ENCODE measurements at regions not wholly inside any gene's neighbourhood (a gene's known extent, or its start where the extent isn't known, plus 50 kb on each side); places are given as distances from the start of the nearest gene placed in this dataset.

DNA sequence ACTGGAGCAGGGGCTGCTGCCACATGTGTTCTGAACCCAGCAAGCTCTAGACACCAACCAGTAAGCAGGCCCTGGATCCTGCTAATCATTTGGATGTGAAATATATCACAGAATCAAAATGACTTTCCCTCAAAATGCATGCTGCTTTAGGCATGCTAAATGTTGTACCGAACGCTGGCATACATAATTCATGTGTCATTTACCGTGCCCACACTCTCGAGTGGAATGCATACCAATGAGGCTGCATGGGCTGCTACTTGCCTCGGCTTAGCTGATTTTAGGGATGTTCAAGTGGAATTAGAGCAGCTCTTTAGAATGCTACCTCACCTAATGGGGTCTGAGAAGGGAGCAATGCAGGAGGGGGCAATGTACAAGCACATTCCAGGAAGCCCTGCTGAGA lies 509.6 kb upstream of the RAB6C start:
- H3K27ac ChIP-seq (ENCODE audit: low read depth in 2 of 2, low read length in 1 of 2): no peak overlapping the region
- 56 to 66% methylated on average over 5 of the region's 5 CpGs for WGBS, 2 donors
- no peak overlapping the region for H3K4me3 ChIP-seq (ENCODE audit: low read depth in 1 of 2, low read length in 2 of 2)
- H3K4me1 ChIP-seq (ENCODE audit: control insufficient read depth in 2 of 2, insufficient read depth in 2 of 2, low read length in 1 of 2): peaks cover 0 to 3% of the 10 kb centered on the region in 2 donors
- H3K9me3 ChIP-seq (ENCODE audit: control insufficient read depth in 2 of 2, insufficient read depth in 1 of 2, low read depth in 1 of 2, low read length in 1 of 2): no peaks in the 10 kb centered on the region
- H3K27me3 ChIP-seq (ENCODE audit: control insufficient read depth in 1 of 2, insufficient read depth in 2 of 2, low read length in 2 of 2): no peaks in the 10 kb centered on the region
- no peaks in the 10 kb centered on the region for H3K36me3 ChIP-seq (ENCODE audit: control insufficient read depth in 2 of 2, insufficient read depth in 2 of 2, low read length in 1 of 2)

- no peaks in the 10 kb centered on the region for H3K9me3 ChIP-seq (ENCODE audit: control insufficient read depth in 2 of 2, insufficient read depth in 1 of 2, low read depth in 1 of 2, low read length in 1 of 2)
- H3K27me3 ChIP-seq (ENCODE audit: control insufficient read depth in 1 of 2, insufficient read depth in 2 of 2, low read length in 2 of 2): no peaks in the 10 kb centered on the region
- H3K36me3 ChIP-seq (ENCODE audit: control insufficient read depth in 2 of 2, insufficient read depth in 2 of 2, low read length in 1 of 2): no peaks in the 10 kb centered on the region
- WGBS, 2 donors: 74 to 76% methylated on average over 3 of the region's 3 CpGs
- no peak overlapping the region for H3K27ac ChIP-seq (ENCODE audit: low read depth in 2 of 2, low read length in 1 of 2)
- no peak overlapping the region for H3K4me3 ChIP-seq (ENCODE audit: low read depth in 1 of 2, low read length in 2 of 2)
- H3K4me1 ChIP-seq (ENCODE audit: control insufficient read depth in 2 of 2, insufficient read depth in 2 of 2, low read length in 1 of 2): no peaks in the 10 kb centered on the region
Observed at GRCh38 chr2:129478902-129479517, 500.5 kb upstream of the RAB6C start.

GRCh38 chr2:129479892-129480291 lies 499.6 kb upstream of the RAB6C start:
- no peaks in the 10 kb centered on the region for H3K4me1 ChIP-seq (ENCODE audit: control insufficient read depth in 2 of 2, insufficient read depth in 2 of 2, low read length in 1 of 2)
- H3K9me3 ChIP-seq (ENCODE audit: control insufficient read depth in 2 of 2, insufficient read depth in 1 of 2, low read depth in 1 of 2, low read length in 1 of 2): no peaks in the 10 kb centered on the region
- 77 to 81% methylated on average over 7 of the region's 7 CpGs for WGBS, 2 donors
- H3K27ac ChIP-seq (ENCODE audit: low read depth in 2 of 2, low read length in 1 of 2): no peak overlapping the region
- H3K36me3 ChIP-seq (ENCODE audit: control insufficient read depth in 2 of 2, insufficient read depth in 2 of 2, low read length in 1 of 2): no peaks in the 10 kb centered on the region
- H3K4me3 ChIP-seq (ENCODE audit: low read depth in 1 of 2, low read length in 2 of 2): no peak overlapping the region
- H3K27me3 ChIP-seq (ENCODE audit: control insufficient read depth in 1 of 2, insufficient read depth in 2 of 2, low read length in 2 of 2): no peaks in the 10 kb centered on the region

- Histone ChIP-seq H3K4me1 (ENCODE audit: control insufficient read depth in 2 of 2, insufficient read depth in 2 of 2, low read length in 1 of 2) (no peaks in the 10 kb centered on the region), H3K4me3 (ENCODE audit: low read depth in 1 of 2, low read length in 2 of 2) (no peak overlapping the region), H3K36me3 (ENCODE audit: control insufficient read depth in 2 of 2, insufficient read depth in 2 of 2, low read length in 1 of 2) (no peaks in the 10 kb centered on the region), H3K9me3 (ENCODE audit: control insufficient read depth in 2 of 2, insufficient read depth in 1 of 2, low read depth in 1 of 2, low read length in 1 of 2) (no peaks in the 10 kb centered on the region), H3K27me3 (ENCODE audit: control insufficient read depth in 1 of 2, insufficient read depth in 2 of 2, low read length in 2 of 2) (no peaks in the 10 kb centered on the region), H3K27ac (ENCODE audit: low read depth in 2 of 2, low read length in 1 of 2) (no peak overlapping the region)
- 74 to 78% methylated on average over 3 of the region's 3 CpGs for WGBS, 2 donors
Observed at GRCh38 chr2:129480790-129481189, 498.7 kb upstream of the RAB6C start.

DNA sequence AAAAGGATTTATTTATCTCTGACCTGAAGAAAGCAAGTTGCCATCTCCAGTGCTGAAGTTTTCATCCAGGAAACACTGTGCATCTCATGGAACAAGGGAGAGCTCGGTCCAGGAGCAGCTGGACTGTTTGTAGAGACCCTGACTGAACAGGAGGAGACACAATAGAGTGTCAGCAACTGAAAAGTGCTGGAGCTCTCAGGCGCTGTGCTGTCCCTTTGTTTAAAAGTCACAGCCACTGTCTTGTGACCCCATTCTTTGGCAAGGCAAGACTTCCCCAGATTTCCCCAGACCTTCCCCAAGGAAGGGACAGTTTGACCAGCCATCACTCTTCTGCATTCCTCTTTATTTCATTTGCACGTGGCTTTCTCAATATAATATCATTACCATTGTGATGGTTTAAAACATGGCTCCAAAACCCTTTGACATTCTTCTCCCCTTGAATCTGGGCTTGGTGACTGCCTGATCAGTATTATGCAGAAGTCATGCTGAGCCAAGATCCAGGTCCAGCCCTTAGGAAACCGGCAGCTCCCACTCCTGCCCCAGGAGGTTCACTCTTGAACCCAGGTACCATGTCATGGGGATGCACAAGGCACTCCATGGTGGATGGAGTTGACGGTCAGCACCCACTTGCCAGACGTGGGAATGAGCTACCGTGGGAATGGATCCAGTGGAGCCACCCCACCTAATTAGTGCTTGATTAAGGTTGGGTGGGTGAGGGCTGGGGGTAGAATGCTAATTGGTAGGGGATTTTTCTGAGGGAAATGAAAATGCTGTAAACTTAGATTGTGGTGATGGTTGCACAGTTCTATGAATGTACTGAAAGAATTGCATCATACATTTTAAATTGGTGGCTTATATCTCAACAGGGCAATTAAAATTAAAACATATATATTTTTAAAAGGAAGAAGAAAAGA lies 497.9 kb upstream of the RAB6C start:
- Histone ChIP-seq H3K27ac (ENCODE audit: low read depth in 2 of 2, low read length in 1 of 2) (no peak overlapping the region), H3K27me3 (ENCODE audit: control insufficient read depth in 1 of 2, insufficient read depth in 2 of 2, low read length in 2 of 2) (no peaks in the 10 kb centered on the region), H3K4me3 (ENCODE audit: low read depth in 1 of 2, low read length in 2 of 2) (no peak overlapping the region), H3K4me1 (ENCODE audit: control insufficient read depth in 2 of 2, insufficient read depth in 2 of 2, low read length in 1 of 2) (no peaks in the 10 kb centered on the region), H3K9me3 (ENCODE audit: control insufficient read depth in 2 of 2, insufficient read depth in 1 of 2, low read depth in 1 of 2, low read length in 1 of 2) (no peaks in the 10 kb centered on the region), H3K36me3 (ENCODE audit: control insufficient read depth in 2 of 2, insufficient read depth in 2 of 2, low read length in 1 of 2) (no peaks in the 10 kb centered on the region)
- 76 to 83% methylated on average over 7 of the region's 7 CpGs for WGBS, 2 donors

DNA sequence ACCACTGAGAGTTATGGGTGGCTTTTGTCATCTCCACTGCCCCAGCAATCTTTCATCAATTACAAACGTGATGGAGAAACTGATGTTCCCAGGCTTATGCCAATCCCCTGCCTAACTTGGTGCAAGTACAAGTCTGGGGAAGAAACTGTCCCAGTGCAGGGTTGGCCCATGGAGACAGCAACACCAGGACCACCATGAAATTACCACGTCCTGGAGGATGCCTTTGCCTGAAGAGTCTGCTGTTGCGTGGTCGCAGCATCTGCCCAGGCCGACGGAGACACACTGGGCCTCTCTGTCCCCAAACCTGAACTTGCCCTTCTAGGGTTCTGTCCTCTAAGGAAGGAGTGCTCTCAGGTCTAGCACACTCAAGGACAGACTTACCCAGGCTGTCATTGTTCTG lies 496.8 kb upstream of the RAB6C start:
- no peaks in the 10 kb centered on the region for H3K36me3 ChIP-seq (ENCODE audit: control insufficient read depth in 2 of 2, insufficient read depth in 2 of 2, low read length in 1 of 2)
- WGBS, 2 donors: 90 to 94% methylated on average over 6 of the region's 6 CpGs
- H3K4me3 ChIP-seq (ENCODE audit: low read depth in 1 of 2, low read length in 2 of 2): no peak overlapping the region
- no peaks in the 10 kb centered on the region for H3K9me3 ChIP-seq (ENCODE audit: control insufficient read depth in 2 of 2, insufficient read depth in 1 of 2, low read depth in 1 of 2, low read length in 1 of 2)
- no peak overlapping the region for H3K27ac ChIP-seq (ENCODE audit: low read depth in 2 of 2, low read length in 1 of 2)
- H3K27me3 ChIP-seq (ENCODE audit: control insufficient read depth in 1 of 2, insufficient read depth in 2 of 2, low read length in 2 of 2): no peaks in the 10 kb centered on the region
- no peaks in the 10 kb centered on the region for H3K4me1 ChIP-seq (ENCODE audit: control insufficient read depth in 2 of 2, insufficient read depth in 2 of 2, low read length in 1 of 2)

DNA sequence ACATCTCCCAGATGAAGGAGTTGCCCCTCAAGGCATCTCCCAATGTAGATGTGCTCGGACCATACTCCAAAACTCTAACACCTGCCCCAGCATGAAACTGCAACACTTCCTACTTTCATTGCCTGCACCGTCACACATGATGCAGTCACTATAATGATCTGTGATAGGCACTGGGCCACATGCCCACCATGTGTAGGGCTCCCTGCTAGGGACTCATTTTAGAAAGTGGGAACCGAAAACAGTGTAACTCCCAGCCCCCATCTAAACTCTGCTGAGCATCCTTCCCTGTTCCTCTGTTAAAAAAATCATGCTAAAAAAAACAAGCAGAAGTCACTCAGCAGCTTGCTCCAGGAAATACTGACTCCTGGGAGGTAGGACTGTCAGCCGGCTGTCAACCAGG lies 496.1 kb upstream of the RAB6C start:
- Histone ChIP-seq H3K27me3 (ENCODE audit: control insufficient read depth in 1 of 2, insufficient read depth in 2 of 2, low read length in 2 of 2) (no peaks in the 10 kb centered on the region), H3K9me3 (ENCODE audit: control insufficient read depth in 2 of 2, insufficient read depth in 1 of 2, low read depth in 1 of 2, low read length in 1 of 2) (no peaks in the 10 kb centered on the region), H3K4me3 (ENCODE audit: low read depth in 1 of 2, low read length in 2 of 2) (no peak overlapping the region), H3K27ac (ENCODE audit: low read depth in 2 of 2, low read length in 1 of 2) (no peak overlapping the region), H3K36me3 (ENCODE audit: control insufficient read depth in 2 of 2, insufficient read depth in 2 of 2, low read length in 1 of 2) (no peaks in the 10 kb centered on the region), H3K4me1 (ENCODE audit: control insufficient read depth in 2 of 2, insufficient read depth in 2 of 2, low read length in 1 of 2) (no peaks in the 10 kb centered on the region)
- 71 to 74% methylated on average over 4 of the region's 4 CpGs for WGBS, 2 donors

DNA sequence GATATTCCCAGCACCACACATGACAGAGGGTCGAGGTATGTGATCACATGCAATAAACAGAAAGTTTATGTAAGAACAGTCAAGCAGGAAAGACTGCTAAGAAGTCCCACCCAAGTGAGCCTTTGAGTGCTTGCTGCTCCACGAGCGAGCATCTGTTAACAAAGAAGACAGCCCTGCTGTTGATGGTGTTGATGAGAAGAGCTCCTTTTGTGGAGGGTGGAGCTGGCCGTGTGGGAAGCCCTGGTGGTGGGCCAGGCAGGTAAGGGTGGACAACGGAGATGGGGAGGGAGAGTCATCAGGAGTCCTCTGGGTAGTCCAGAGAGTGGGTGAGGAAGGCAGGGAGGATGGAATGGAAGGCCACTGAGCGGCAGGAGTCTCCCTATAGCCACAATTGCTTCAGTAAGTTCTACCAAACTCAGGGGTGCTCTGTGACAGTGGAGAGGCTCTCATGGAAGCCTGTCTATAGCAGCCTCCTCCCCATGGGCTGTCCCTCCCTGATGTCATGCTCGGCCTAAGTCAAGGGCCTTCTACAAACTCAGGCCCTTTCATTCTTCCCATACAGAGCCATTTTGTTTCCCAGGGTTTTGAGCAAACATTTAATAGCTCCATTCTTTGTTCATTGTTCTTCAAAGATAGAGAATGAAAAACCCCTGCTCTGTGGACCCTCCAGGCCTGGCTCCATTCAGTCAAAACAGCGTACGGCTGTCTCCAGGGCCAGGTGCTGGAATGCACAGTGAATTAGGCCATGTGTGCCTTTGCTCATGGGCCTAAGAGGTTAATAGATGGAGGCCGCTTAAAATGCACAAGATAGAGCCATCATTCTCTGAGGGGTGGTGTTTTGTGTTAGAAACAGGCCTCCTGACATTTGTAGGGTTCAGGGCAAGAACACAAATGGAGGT lies 494.2 kb upstream of the RAB6C start:
- Histone ChIP-seq H3K27me3 (ENCODE audit: control insufficient read depth in 1 of 2, insufficient read depth in 2 of 2, low read length in 2 of 2) (no peaks in the 10 kb centered on the region), H3K4me1 (ENCODE audit: control insufficient read depth in 2 of 2, insufficient read depth in 2 of 2, low read length in 1 of 2) (no peaks in the 10 kb centered on the region)
- WGBS, 2 donors: 82 to 84% methylated on average over 10 of the region's 10 CpGs

DNA sequence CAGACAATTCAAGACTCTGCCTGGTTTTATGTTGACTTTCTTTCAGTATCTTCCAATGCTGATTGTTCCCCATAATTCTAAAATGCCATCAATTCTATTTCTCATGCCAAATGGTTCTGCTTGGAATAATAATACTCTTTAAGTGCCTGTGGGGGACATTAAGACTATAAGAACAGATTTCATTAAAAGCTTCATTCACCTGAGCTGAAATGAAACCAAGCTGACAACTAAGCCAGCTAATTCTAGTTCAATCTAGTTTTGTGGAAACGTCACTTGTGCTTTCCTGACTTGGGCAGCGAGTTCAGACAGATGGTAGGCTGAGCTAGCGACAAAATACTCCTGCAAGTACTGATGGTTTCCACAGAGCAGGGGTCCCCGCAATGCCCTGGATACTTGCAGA lies 491.1 kb upstream of the RAB6C start:
- H3K4me1 ChIP-seq (ENCODE audit: control insufficient read depth in 2 of 2, insufficient read depth in 2 of 2, low read length in 1 of 2): no peaks in the 10 kb centered on the region
- H3K27me3 ChIP-seq (ENCODE audit: control insufficient read depth in 1 of 2, insufficient read depth in 2 of 2, low read length in 2 of 2): no peaks in the 10 kb centered on the region
- H3K27ac ChIP-seq (ENCODE audit: low read depth in 2 of 2, low read length in 1 of 2): no peak overlapping the region
- no peak overlapping the region for H3K4me3 ChIP-seq (ENCODE audit: low read depth in 1 of 2, low read length in 2 of 2)
- no peaks in the 10 kb centered on the region for H3K36me3 ChIP-seq (ENCODE audit: control insufficient read depth in 2 of 2, insufficient read depth in 2 of 2, low read length in 1 of 2)
- no peaks in the 10 kb centered on the region for H3K9me3 ChIP-seq (ENCODE audit: control insufficient read depth in 2 of 2, insufficient read depth in 1 of 2, low read depth in 1 of 2, low read length in 1 of 2)
- 60 to 62% methylated on average over 4 of the region's 4 CpGs for WGBS, 2 donors

More for the DNA sequence above, 494.2 kb upstream of the RAB6C start:
- H3K27ac ChIP-seq (ENCODE audit: low read depth in 2 of 2, low read length in 1 of 2): no peak overlapping the region
- no peak overlapping the region for H3K4me3 ChIP-seq (ENCODE audit: low read depth in 1 of 2, low read length in 2 of 2)
- H3K9me3 ChIP-seq (ENCODE audit: control insufficient read depth in 2 of 2, insufficient read depth in 1 of 2, low read depth in 1 of 2, low read length in 1 of 2): no peaks in the 10 kb centered on the region
- H3K36me3 ChIP-seq (ENCODE audit: control insufficient read depth in 2 of 2, insufficient read depth in 2 of 2, low read length in 1 of 2): no peaks in the 10 kb centered on the region
